H1 (cell line): ENCODE measurements at regions not wholly inside any gene's neighbourhood (a gene's known extent, or its start where the extent isn't known, plus 50 kb on each side); places are given as distances from the start of the nearest gene placed in this dataset.

Experiments
- CTCF ChIA-PET: fragments of 300-600 bp; sonication (Branson Sonifier 250); formaldehyde crosslinking; loops from one replicate; lab custom pipeline; 2021; ENCODE audit not compliant: partially characterized antibody; lab: Charles Lee
- POLR2A ChIA-PET: fragments of 300-600 bp; sonication (Branson Sonifier 250); formaldehyde crosslinking; loops from one replicate; lab custom pipeline; 2021; ENCODE audit warnings: inconsistent platforms; ENCODE audit not compliant: partially characterized antibody; lab: Charles Lee
- DNase-seq, 2 experiments: peaks; one replicate each; pipeline versions ENCODE4 v3.0.0 to v3.0.0-alpha.2; 2010 to 2022; ENCODE audit warnings: low spot score in 2 of 2, low read depth in 1 of 2, mixed read lengths in 1 of 2
- FAIRE-seq: peaks from 2 replicates; lab custom pipeline; 2011; peaks lifted over from hg19 to GRCh38; lab: Jason Lieb, UNC
- H2AFZ ChIP-seq: 2 replicates; pipeline ENCODE4 v1.8.1; 2012; ENCODE audit warnings: low read length, inconsistent platforms
- H2AK5ac ChIP-seq: 2 replicates; pipeline ENCODE4 v1.6.1; 2013; ENCODE audit warnings: low read depth, low read length
- H2BK120ac ChIP-seq: replicated peaks from 2 replicates; pipeline ENCODE3; 2013; ENCODE audit warnings: low read depth, low read length, inconsistent platforms
- H2BK12ac ChIP-seq: 2 replicates; pipeline ENCODE4 v1.6.1; 2013; ENCODE audit warnings: low read depth, low read length
- H2BK15ac ChIP-seq: 2 replicates; pipeline ENCODE4 v1.6.1; 2013; ENCODE audit warnings: low read length
- H2BK20ac ChIP-seq: 2 replicates; pipeline ENCODE4 v1.6.1; 2013; ENCODE audit warnings: low read length
- H2BK5ac ChIP-seq: 2 replicates; pipeline ENCODE4 v1.6.1; 2013; ENCODE audit warnings: low read depth, low read length
- H3K14ac ChIP-seq: 2 replicates; pipeline ENCODE4 v1.6.1; 2013; ENCODE audit warnings: inconsistent platforms; ENCODE audit not compliant: insufficient read length
- H3K18ac ChIP-seq: 2 replicates; pipeline ENCODE4 v1.6.1; 2013; ENCODE audit warnings: low read length; ENCODE audit errors: extremely low read depth
- H3K23ac ChIP-seq: 2 replicates; pipeline ENCODE4 v1.6.1; 2013; ENCODE audit warnings: inconsistent platforms; ENCODE audit not compliant: insufficient read length
- H3K23me2 ChIP-seq: 2 replicates; pipeline ENCODE4 v1.6.1; 2013; ENCODE audit warnings: low read depth, low read length
- H3K27ac ChIP-seq: 2 replicates; pipeline ENCODE4 v1.6.1; 2011; ENCODE audit warnings: low read depth, low read length, inconsistent platforms
- H3K27me3 ChIP-seq, 4 experiments: replicated peaks in 1 of 4; 1 replicate in 1 of 4; 2 replicates in 3 of 4; pipeline versions ENCODE4 v1.6.1 to v1.8.1; 2011 to 2013; ENCODE audit warnings: low read length in 3 of 4, mild to moderate bottlenecking in 3 of 4, inconsistent platforms in 2 of 4, mixed read lengths in 2 of 4, moderate library complexity in 1 of 4; ENCODE audit not compliant: control insufficient read depth in 3 of 4, insufficient read depth in 3 of 4; ENCODE audit errors: extremely low read depth in 1 of 4
- H3K36me3 ChIP-seq, 4 experiments: 2 replicates each; pipeline versions ENCODE4 v1.6.1 to v1.8.1; 2011 to 2013; ENCODE audit warnings: mild to moderate bottlenecking in 4 of 4, low read length in 3 of 4, moderate library complexity in 2 of 4, control low read depth in 1 of 4, inconsistent platforms in 1 of 4; ENCODE audit not compliant: insufficient read depth in 4 of 4, control insufficient read depth in 2 of 4
- H3K4ac ChIP-seq: replicated peaks from 2 replicates; pipeline ENCODE3; 2013; ENCODE audit warnings: low read length, low read depth, mixed read lengths, inconsistent platforms; ENCODE audit not compliant: insufficient read length
- H3K4me1 ChIP-seq, 4 experiments: replicated peaks in 1 of 4; 1 replicate in 1 of 4; 2 replicates in 3 of 4; pipeline versions ENCODE4 v1.6.1 to v1.8.1; 2011 to 2013; ENCODE audit warnings: low read length in 3 of 4, inconsistent platforms in 2 of 4, mixed read lengths in 1 of 4; ENCODE audit not compliant: insufficient read depth in 4 of 4, control insufficient read depth in 3 of 4
- H3K4me2 ChIP-seq, 2 experiments: 2 replicates each; pipeline versions ENCODE4 v1.6.1 to v1.8.1; 2011 to 2013; ENCODE audit warnings: low read depth in 2 of 2, low read length in 2 of 2, control low read depth in 1 of 2, inconsistent platforms in 1 of 2, mild to moderate bottlenecking in 1 of 2; ENCODE audit not compliant: insufficient read depth in 1 of 2
- H3K4me3 ChIP-seq, 4 experiments: fragments of 200-600, 300-600 bp in 1 of 4; sonication (generic), shearing (Covaris generic), sonication (Bioruptor Twin) in 1 of 4; 2 replicates each; pipeline versions ENCODE4 v1.5.1 to v1.8.1; 2011 to 2016; ENCODE audit warnings: low read length in 4 of 4, low read depth in 3 of 4, control low read depth in 2 of 4, inconsistent platforms in 2 of 4, mild to moderate bottlenecking in 2 of 4, mixed read lengths in 1 of 4, moderate library complexity in 1 of 4; ENCODE audit not compliant: insufficient read depth in 2 of 4; ENCODE audit errors: extremely low read depth in 1 of 4
- H3K56ac ChIP-seq: replicated peaks from 2 replicates; pipeline ENCODE3; 2013; ENCODE audit warnings: low read depth, mild to moderate bottlenecking, mixed read lengths, low read length, inconsistent platforms; ENCODE audit not compliant: insufficient read length
- H3K79me1 ChIP-seq: 2 replicates; pipeline ENCODE4 v1.6.1; 2013; ENCODE audit warnings: low read depth, low read length, control low read depth
- H3K79me2 ChIP-seq, 2 experiments: 2 replicates each; pipeline versions ENCODE4 v1.6.1 to v1.8.1; 2012 to 2013; ENCODE audit warnings: low read length in 2 of 2, mild to moderate bottlenecking in 2 of 2, inconsistent platforms in 1 of 2; ENCODE audit not compliant: insufficient read depth in 2 of 2, control insufficient read depth in 1 of 2
- H3K9ac ChIP-seq, 4 experiments: replicated peaks in 1 of 4; 1 replicate in 1 of 4; 2 replicates in 3 of 4; pipeline versions ENCODE4 v1.6.1 to v1.8.1; 2011 to 2013; ENCODE audit warnings: low read depth in 3 of 4, low read length in 3 of 4, control low read depth in 2 of 4, mild to moderate bottlenecking in 2 of 4, moderate library complexity in 2 of 4, inconsistent platforms in 1 of 4; ENCODE audit errors: extremely low read depth in 1 of 4
- H3K9me3 ChIP-seq, 2 experiments: 2 replicates each; pipeline versions ENCODE4 v1.6.1 to v1.8.1; 2012 to 2013; ENCODE audit warnings: mild to moderate bottlenecking in 2 of 2, moderate library complexity in 2 of 2, control low read depth in 1 of 2, inconsistent platforms in 1 of 2, low read depth in 1 of 2, low read length in 1 of 2, mixed read lengths in 1 of 2; ENCODE audit not compliant: insufficient read depth in 2 of 2
- H4K20me1 ChIP-seq, 2 experiments: replicated peaks in 1 of 2; 2 replicates each; pipeline versions ENCODE3 to v1.8.1; 2011 to 2013; ENCODE audit warnings: inconsistent platforms in 2 of 2, low read length in 2 of 2, mild to moderate bottlenecking in 1 of 2; ENCODE audit not compliant: insufficient read depth in 2 of 2, control insufficient read depth in 1 of 2
- H4K5ac ChIP-seq: 2 replicates; pipeline ENCODE4 v1.6.1; 2013; ENCODE audit warnings: low read length, low read depth, mixed read lengths, inconsistent platforms; ENCODE audit not compliant: insufficient read length
- H4K8ac ChIP-seq: 2 replicates; pipeline ENCODE4 v1.8.0; 2013; ENCODE audit warnings: mild to moderate bottlenecking, moderate library complexity, low read length, inconsistent platforms; ENCODE audit not compliant: insufficient read depth; ENCODE audit errors: extremely low read depth
- H4K91ac ChIP-seq: replicated peaks from 2 replicates; pipeline ENCODE3; 2013; ENCODE audit warnings: low read length, mixed read lengths, inconsistent platforms; ENCODE audit not compliant: insufficient read length
- ASH2L ChIP-seq: fragments of 200-600, 300-600 bp; sonication (generic); IDR thresholded peaks from one replicate; pipeline ENCODE4 v1.7.1; 2017; ENCODE audit warnings: low read length
- CTBP2 ChIP-seq: IDR thresholded peaks from 2 replicates; pipeline ENCODE4 v1.7.0; 2011; ENCODE audit warnings: borderline replicate concordance, mild to moderate bottlenecking, moderate library complexity, mixed read lengths, low read length; ENCODE audit not compliant: insufficient read depth, insufficient read length
- EZH2 ChIP-seq: fragments of 200-600 bp; sonication (generic); IDR thresholded peaks from 2 replicates; pipeline ENCODE4 v1.7.1; 2012; ENCODE audit warnings: low read depth, mild to moderate bottlenecking, moderate library complexity, low read length, inconsistent platforms; ENCODE audit not compliant: severe bottlenecking
- FOSL1 ChIP-seq: IDR thresholded peaks from 2 replicates; pipeline ENCODE4 v1.6.1; 2011; ENCODE audit warnings: mild to moderate bottlenecking, low read depth, low read length, moderate library complexity; ENCODE audit not compliant: insufficient read depth
- JUN ChIP-seq: IDR thresholded peaks from 2 replicates; pipeline ENCODE4 v1.6.1; 2011; ENCODE audit warnings: low read depth, mild to moderate bottlenecking, improper control_type of control experiment, low read length
- MAX ChIP-seq: IDR thresholded peaks from 2 replicates; pipeline ENCODE4 v1.6.1; 2012; ENCODE audit warnings: inconsistent platforms
- POU5F1 ChIP-seq: IDR thresholded peaks from 2 replicates; pipeline ENCODE4 v1.6.1; 2011; ENCODE audit warnings: low read depth, mild to moderate bottlenecking, low read length, moderate library complexity
- RNF2 ChIP-seq: fragments of 200-900, 300-1000 bp; sonication (generic); IDR thresholded peaks from 2 replicates; pipeline ENCODE4 v1.7.1; 2016; ENCODE audit warnings: borderline replicate concordance, low read depth, mild to moderate bottlenecking, antibody characterized with exemption, low read length; ENCODE audit not compliant: poor library complexity, severe bottlenecking; ENCODE audit errors: missing control alignments
- SAP30 ChIP-seq: fragments of 300-600 bp; sonication (generic); IDR thresholded peaks from 2 replicates; pipeline ENCODE4 v1.7.1; 2012; ENCODE audit warnings: low read length, moderate library complexity, mild to moderate bottlenecking, inconsistent platforms; ENCODE audit not compliant: insufficient read depth, insufficient replicate concordance
- SIN3A ChIP-seq, 2 experiments: IDR thresholded peaks in 1 of 2; conservative IDR thresholded peaks in 1 of 2; 2 replicates each; pipeline ENCODE4 v1.6.1; 2011 to 2012; ENCODE audit warnings: low read length in 2 of 2, improper control_type of control experiment in 1 of 2, low read depth in 1 of 2, mild to moderate bottlenecking in 1 of 2
- SRF ChIP-seq: IDR thresholded peaks from 2 replicates; pipeline ENCODE4 v1.6.1; 2011; ENCODE audit warnings: mild to moderate bottlenecking, low read depth, low read length, moderate library complexity
- USF2 ChIP-seq: IDR thresholded peaks from 2 replicates; pipeline ENCODE4 v1.6.1; 2011; ENCODE audit warnings: low read length, improper control_type of control experiment
- YY1 ChIP-seq: IDR thresholded peaks from 2 replicates; pipeline ENCODE4 v1.6.1; 2011; ENCODE audit warnings: low read depth, mild to moderate bottlenecking, low read length
- WGBS, 2 experiments: shearing (Covaris generic) in 1 of 2; methylation state at CpG; one replicate each; pipeline versions ENCODE4 v1.1.6 to v1.1.7; 2013 to 2015; ENCODE audit warnings: low lambda C conversion rate in 2 of 2, mixed read lengths in 2 of 2, inconsistent platforms in 1 of 2, low coverage in 1 of 2, missing lambda C conversion rate in 1 of 2; ENCODE audit not compliant: insufficient replicate concordance in 2 of 2, insufficient coverage in 1 of 2, insufficient read length in 1 of 2; ENCODE audit errors: extremely low coverage in 1 of 2, missing lambda C conversion rate in 1 of 2; 5-methylcytosine and 5-hydroxymethylcytosine counted together

GRCh38 chr12:92446083-92446460, 256.7 kb upstream of the PLEKHG7 start:
- H3K23me2 ChIP-seq = no peaks in the 10 kb centered on the region
- H2BK15ac ChIP-seq = no peak overlapping the region
- 91% methylated on average over 1 of the region's 1 CpG; no CpG with 5 or more reads in 1 of the 2 experiments for WGBS, 2 experiments
- H3K36me3 ChIP-seq = no peaks in the 10 kb centered on the region
- no peak overlapping the region for H2BK120ac ChIP-seq
- POLR2A ChIA-PET = no interaction called here
- H4K20me1 ChIP-seq = no peaks in the 10 kb centered on the region
- no peak overlapping the region for H4K5ac ChIP-seq
- no peaks in the 10 kb centered on the region for H3K79me1 ChIP-seq
- no peak overlapping the region for H3K56ac ChIP-seq
- H2BK20ac ChIP-seq = no peak overlapping the region
- H2AFZ ChIP-seq = no peak overlapping the region
- no peak overlapping the region for H4K8ac ChIP-seq
- CTCF ChIA-PET = no interaction called here
- H3K14ac ChIP-seq = no peak overlapping the region
- H3K79me2 ChIP-seq = no peaks in the 10 kb centered on the region
- H3K9ac ChIP-seq = no peak overlapping the region
- H3K18ac ChIP-seq = no peak overlapping the region
- no peak overlapping the region for H2BK12ac ChIP-seq
- no peak for DNase-seq
- H3K4me2 ChIP-seq = no peak overlapping the region
- no peak overlapping the region for H3K27ac ChIP-seq
- no peak overlapping the region for H3K23ac ChIP-seq
- H3K4ac ChIP-seq = no peak overlapping the region
- H4K91ac ChIP-seq = no peak overlapping the region
- H2BK5ac ChIP-seq = no peak overlapping the region
- no peaks in the 10 kb centered on the region for H3K9me3 ChIP-seq
- FAIRE-seq = no peak
- no peaks in the 10 kb centered on the region for H3K27me3 ChIP-seq
- H3K4me1 ChIP-seq = no peaks in the 10 kb centered on the region
- no peak overlapping the region for H3K4me3 ChIP-seq
- no peak overlapping the region for H2AK5ac ChIP-seq
- TF ChIP-seq EZH2 (no peak), RNF2 (no peak), SAP30 (no peak), USF2 (no peak), SIN3A (conservative IDR thresholded peaks at IDR 0.05 in 1 of 2, IDR thresholded peaks at IDR 0.05 in 1 of 2; ENCODE audit: low read depth in 1 of 2, low read length in 2 of 2) (no peak), CTBP2 (no peak), POU5F1 (no peak), SRF (no peak), YY1 (no peak), FOSL1 (no peak), ASH2L (no peak), JUN (no peak), MAX (no peak)
